Peyer's patch (tissue), 4 donors: ENCODE measurements at regions not wholly inside any gene's neighbourhood (a gene's known extent, or its start where the extent isn't known, plus 50 kb on each side); places are given as distances from the start of the nearest gene placed in this dataset.
A peak's percentile ranks its signal among the peaks of the same experiment; 100 is the strongest.

Source experiments
- DNase-seq, 3 donors: peaks; one replicate each; pipeline ENCODE4 v3.0.0-alpha.2; 2017 to 2019
- H3K27ac ChIP-seq, 4 donors: fragments of 200-600 bp; sonication (generic); one replicate each; pipeline ENCODE4 v1.5.1; 2016 to 2019
- H3K27me3 ChIP-seq, 2 donors: fragments of 200-600 bp; sonication (generic); one replicate each; pipeline ENCODE4 v1.5.1; 2019
- H3K36me3 ChIP-seq, 3 donors: fragments of 200-600 bp; sonication (generic); one replicate each; pipeline ENCODE4 v1.5.1; 2016 to 2019
- H3K4me1 ChIP-seq, 4 donors: fragments of 200-600 bp; sonication (generic); one replicate each; pipeline ENCODE4 v1.5.1; 2016 to 2019
- H3K4me3 ChIP-seq, 4 donors: fragments of 200-600 bp; sonication (generic); 1 replicate in 3 of 4; 2 replicates in 1 of 4; pipeline ENCODE4 v1.5.1; 2016 to 2019; ENCODE audit warnings: mild to moderate bottlenecking in 1 of 4
- H3K9me3 ChIP-seq, 4 donors: fragments of 200-600 bp; sonication (generic); one replicate each; pipeline ENCODE4 v1.5.1; 2016 to 2019; ENCODE audit warnings: mild to moderate bottlenecking in 1 of 4
- POLR2A ChIP-seq, 2 donors: fragments of 450-650 bp; IDR thresholded peaks; one replicate each; pipeline ENCODE4 v1.5.1; 2017; ENCODE audit warnings: antibody characterized with exemption in 2 of 2, mild to moderate bottlenecking in 2 of 2, moderate library complexity in 2 of 2
- TF ChIP-seq, protein P1 (sequence below), 6 experiments: fragments of 450-650 bp in 4 of 6; fragments of 200-600 bp in 2 of 6; sonication (generic) in 1 of 6; IDR thresholded peaks; one replicate each; pipeline ENCODE4 v1.5.1; 2017 to 2019; ENCODE audit warnings: antibody characterized with exemption in 6 of 6, mild to moderate bottlenecking in 3 of 6, moderate library complexity in 1 of 6

DNA sequence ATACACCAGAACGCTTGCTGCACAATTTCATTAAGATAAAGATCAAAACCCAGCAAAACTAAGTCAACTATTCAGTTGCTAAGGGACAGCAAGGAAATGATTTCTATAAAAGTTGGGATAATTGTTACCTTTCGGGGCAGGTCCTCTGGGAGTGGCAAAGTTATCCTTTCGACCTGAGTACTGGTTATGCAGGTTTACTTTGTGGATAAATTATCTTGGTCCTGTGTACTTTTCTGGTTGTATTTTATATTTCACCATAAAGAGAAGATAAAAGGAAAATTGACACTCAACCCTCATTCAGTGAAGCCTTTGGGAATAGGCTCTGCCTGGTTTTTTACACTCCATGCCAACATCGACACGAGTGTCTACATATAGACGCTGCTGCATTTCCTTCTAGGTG is 146.5 kb downstream of the SYK start:
- H3K9me3 ChIP-seq: no peaks in the 10 kb centered on the region
- no peak for TF ChIP-seq POLR2A (IDR thresholded peaks at IDR 0.05)
- TF ChIP-seq, protein P1, sequence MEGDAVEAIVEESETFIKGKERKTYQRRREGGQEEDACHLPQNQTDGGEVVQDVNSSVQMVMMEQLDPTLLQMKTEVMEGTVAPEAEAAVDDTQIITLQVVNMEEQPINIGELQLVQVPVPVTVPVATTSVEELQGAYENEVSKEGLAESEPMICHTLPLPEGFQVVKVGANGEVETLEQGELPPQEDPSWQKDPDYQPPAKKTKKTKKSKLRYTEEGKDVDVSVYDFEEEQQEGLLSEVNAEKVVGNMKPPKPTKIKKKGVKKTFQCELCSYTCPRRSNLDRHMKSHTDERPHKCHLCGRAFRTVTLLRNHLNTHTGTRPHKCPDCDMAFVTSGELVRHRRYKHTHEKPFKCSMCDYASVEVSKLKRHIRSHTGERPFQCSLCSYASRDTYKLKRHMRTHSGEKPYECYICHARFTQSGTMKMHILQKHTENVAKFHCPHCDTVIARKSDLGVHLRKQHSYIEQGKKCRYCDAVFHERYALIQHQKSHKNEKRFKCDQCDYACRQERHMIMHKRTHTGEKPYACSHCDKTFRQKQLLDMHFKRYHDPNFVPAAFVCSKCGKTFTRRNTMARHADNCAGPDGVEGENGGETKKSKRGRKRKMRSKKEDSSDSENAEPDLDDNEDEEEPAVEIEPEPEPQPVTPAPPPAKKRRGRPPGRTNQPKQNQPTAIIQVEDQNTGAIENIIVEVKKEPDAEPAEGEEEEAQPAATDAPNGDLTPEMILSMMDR (IDR thresholded peaks at IDR 0.05): no peak
- no peak for DNase-seq
- H3K4me3 ChIP-seq: no peak overlapping the region
- peak overlapping the region in 2 of 4 donors; percentile 6 to 55 for H3K27ac ChIP-seq
- no peaks in the 10 kb centered on the region for H3K4me1 ChIP-seq
- no peaks in the 10 kb centered on the region for H3K36me3 ChIP-seq
- no peaks in the 10 kb centered on the region for H3K27me3 ChIP-seq

DNA sequence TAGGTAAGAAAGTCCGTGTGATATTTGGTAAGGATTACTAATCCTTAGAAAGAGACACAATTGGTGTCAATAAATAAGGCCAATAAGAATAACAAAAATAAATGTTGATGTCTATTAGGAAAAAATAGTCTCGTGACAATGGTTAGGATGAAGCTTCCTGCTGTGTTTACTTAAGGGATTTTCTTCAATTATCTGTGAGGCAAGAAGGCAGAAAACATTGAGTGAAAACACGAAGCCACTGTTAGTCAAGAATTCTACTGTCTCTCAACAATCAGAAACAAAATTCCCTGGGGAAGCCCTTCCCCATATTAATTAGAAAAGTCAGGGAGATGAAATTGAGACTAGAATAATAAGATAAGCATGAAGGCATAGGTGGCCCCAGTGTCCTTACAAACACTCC is 149.0 kb downstream of the SYK start:
- Histone ChIP-seq H3K27ac (no peak overlapping the region), H3K36me3 (no peaks in the 10 kb centered on the region), H3K9me3 (no peaks in the 10 kb centered on the region), H3K4me3 (no peak overlapping the region), H3K4me1 (no peaks in the 10 kb centered on the region), H3K27me3 (no peaks in the 10 kb centered on the region)
- no peak for DNase-seq
- TF ChIP-seq, protein P1 (IDR thresholded peaks at IDR 0.05): no peak
- no peak for TF ChIP-seq POLR2A (IDR thresholded peaks at IDR 0.05)

DNA sequence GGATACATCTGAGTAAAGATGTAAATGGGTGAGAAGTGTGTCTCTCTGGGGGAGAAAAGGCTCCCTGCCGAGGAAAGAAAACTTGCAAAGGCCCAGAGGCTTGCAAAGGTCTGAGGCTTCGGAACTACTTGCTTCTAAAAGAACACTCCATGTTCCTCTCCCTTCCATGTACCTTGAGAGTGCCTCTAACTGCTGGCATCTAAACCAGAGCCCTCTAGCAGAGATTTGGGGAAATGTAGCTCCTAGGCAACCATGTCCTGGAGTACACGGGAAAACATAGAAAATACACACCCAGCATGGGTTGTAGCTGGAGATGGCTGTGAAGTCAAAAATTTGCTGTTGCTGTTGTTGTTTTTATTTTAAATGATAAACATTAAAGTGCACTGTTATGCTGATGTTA is 151.6 kb downstream of the SYK start:
- H3K4me3 ChIP-seq: no peak overlapping the region
- DNase-seq: no peak
- no peaks in the 10 kb centered on the region for H3K27me3 ChIP-seq
- H3K36me3 ChIP-seq: no peaks in the 10 kb centered on the region
- H3K27ac ChIP-seq: no peak overlapping the region
- no peaks in the 10 kb centered on the region for H3K9me3 ChIP-seq
- H3K4me1 ChIP-seq: no peaks in the 10 kb centered on the region
- no peak for TF ChIP-seq POLR2A (IDR thresholded peaks at IDR 0.05)
- TF ChIP-seq, protein P1 (IDR thresholded peaks at IDR 0.05): no peak

GRCh38 chr9:90953805-90954204 is 152.2 kb downstream of the SYK start:
- no peaks in the 10 kb centered on the region for H3K27me3 ChIP-seq
- H3K4me1 ChIP-seq: no peaks in the 10 kb centered on the region
- H3K36me3 ChIP-seq: no peaks in the 10 kb centered on the region
- no peak overlapping the region for H3K4me3 ChIP-seq
- no peak overlapping the region for H3K27ac ChIP-seq
- no peaks in the 10 kb centered on the region for H3K9me3 ChIP-seq
- no peak for TF ChIP-seq POLR2A (IDR thresholded peaks at IDR 0.05)
- TF ChIP-seq, protein P1 (IDR thresholded peaks at IDR 0.05): no peak
- no peak for DNase-seq

GRCh38 chr9:90956026-90956810 is 154.6 kb downstream of the SYK start:
- Histone ChIP-seq H3K4me1 (no peaks in the 10 kb centered on the region), H3K27ac (no peak overlapping the region), H3K4me3 (no peak overlapping the region), H3K27me3 (no peaks in the 10 kb centered on the region), H3K36me3 (no peaks in the 10 kb centered on the region), H3K9me3 (no peaks in the 10 kb centered on the region)
- TF ChIP-seq POLR2A (IDR thresholded peaks at IDR 0.05): no peak
- TF ChIP-seq, protein P1 (IDR thresholded peaks at IDR 0.05): no peak
- DNase-seq: no peak
